Fibroblast of skin of back (primary cell): ENCODE measurements at regions not wholly inside any gene's neighbourhood (a gene's known extent, or its start where the extent isn't known, plus 50 kb on each side); places are given as distances from the start of the nearest gene placed in this dataset.

ENCODE experiments used
- DNase-seq: peaks from one replicate; pipeline ENCODE4 v3.0.0-alpha.2; 2013

DNA sequence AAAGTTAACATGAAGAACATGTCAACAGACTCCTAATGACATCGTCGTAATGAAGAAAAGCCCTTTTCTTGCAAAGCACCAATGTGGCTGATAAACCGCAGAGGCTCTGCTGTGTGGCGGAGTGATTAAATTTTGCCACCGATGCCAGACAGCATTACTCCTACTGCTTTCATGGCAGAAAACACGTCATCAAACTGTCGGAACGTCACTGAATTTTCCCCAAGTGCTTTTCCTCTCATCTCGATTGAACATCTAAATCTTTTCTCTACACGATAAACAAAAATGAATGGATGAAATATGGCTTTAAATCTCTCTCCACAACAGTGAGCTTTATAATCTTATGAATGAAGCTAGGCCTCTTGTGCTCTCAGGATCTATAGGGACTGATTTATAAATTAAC is 159.8 kb upstream of the REG3G start:
- no peak for DNase-seq

DNA sequence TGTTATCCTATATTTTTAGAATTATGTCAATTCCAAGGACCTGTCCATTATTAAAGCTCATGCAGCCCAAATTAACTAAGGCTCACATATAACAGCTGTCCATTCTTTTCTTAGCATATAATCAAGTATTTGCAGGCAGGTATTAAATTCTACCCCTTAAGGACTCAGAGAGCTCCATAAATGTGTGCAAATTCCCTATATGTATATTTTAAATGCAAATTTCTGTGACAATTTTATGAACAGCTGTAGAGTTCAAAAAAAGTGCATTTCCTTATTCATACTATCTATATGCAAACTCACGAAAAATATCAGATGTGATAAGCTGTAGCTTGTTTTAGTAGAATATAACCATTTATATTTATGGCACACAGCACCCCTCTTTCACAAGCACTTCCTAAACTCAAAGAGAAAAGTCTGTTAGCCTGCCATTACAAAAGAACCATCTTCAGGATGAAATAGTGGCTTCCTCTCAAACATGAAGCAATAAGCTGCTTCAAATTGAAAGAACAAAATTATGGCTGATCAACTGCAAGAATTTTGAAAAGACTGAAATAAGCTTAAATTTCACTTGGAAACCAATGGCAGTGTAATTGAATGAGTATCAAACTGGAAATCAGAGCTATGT is 155.0 kb upstream of the REG3G start:
- no peak for DNase-seq

DNA sequence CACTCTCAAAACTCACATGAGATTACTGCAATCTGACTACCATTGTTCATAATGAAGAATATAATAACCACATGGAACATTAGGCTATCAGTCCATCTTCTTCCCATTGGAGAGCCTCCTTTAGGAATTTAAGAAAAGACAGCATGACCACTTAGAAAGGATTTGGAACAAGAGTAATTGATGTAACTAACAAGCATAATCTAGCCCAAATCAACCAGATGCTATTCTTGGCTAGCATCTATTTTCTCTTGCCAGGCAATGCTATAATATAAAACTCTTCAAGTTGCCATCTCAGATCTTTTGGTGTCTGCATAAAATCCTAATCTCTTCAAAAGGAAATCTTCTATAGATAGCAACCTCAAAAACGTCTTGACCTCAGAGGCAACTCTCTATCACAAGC is 152.0 kb upstream of the REG3G start:
- no peak for DNase-seq

DNA sequence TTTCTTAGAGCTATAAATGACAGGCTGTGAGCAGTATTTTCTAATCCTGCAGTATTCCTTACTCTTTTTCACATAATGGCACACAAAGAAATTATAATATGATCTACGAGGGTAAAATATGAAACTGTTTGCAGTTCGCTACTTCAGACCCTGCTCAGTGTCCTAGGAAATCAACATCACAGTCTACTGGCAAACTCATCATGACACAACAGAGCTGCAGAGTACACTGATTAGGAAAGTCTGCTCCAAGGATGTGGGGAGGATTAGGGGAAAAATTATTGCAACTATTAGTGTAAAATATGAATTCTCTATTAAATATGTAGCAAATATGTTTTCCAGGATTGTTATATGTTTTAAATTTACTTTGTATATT is 149.2 kb upstream of the REG3G start:
- no peak for DNase-seq

DNA sequence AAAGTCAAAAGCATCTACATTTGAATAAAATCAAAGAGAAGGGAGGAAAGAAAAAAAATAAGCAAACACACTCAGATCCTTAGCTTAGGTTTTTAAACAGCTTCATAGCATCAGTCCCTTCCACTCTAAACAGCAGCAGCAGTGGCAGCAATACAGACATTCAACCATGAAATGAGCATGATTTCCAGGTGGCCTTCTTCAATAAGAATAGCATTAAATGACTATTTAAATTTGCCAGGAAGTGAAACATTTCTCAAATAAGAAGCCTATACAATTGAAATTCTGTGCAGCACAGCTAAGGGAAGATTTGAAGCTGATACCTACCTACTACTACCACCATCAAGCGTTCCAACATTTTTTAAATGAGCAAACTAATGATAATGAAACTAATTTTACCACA is 138.1 kb upstream of the REG3G start:
- no peak for DNase-seq

DNA sequence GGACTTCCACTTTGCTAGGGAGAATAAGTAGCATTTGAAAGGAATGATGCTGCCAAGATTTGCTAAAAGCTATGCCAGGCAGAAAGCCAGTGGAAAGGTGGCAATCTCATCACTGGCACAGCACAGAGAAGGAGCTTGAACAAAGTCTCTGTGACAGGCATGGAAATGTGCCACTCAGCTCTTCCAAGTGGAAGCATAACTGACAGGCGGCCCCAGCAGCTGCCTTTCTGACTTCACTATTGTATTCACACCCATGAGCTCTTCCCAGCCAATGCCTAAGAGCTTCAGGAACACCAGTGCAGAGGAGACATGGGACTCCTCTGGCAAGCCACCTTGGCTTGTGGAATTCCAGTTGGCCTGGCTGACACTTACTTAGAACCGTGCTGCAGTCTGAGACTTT is 134.6 kb upstream of the REG3G start:
- DNase-seq, result no peak

DNA sequence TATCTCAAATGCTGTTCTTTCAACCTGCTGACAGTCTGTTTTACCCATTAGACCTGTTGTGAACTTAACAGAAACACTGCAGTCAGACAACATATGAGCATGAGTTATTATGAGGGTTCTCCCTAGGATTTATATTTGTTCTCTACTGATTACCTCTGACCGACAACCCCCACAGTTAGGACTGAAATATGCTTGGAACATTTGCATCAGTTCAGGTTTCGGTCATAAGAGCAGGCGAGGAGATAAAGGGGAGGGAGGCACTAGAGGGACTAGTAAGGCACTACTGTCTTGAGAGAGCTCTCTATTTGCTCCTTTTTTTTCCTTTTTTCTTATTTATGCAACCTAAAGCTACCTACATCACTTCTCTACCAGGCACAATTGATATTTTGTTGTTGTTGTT is 133.2 kb upstream of the REG3G start:
- DNase-seq, result no peak

DNA sequence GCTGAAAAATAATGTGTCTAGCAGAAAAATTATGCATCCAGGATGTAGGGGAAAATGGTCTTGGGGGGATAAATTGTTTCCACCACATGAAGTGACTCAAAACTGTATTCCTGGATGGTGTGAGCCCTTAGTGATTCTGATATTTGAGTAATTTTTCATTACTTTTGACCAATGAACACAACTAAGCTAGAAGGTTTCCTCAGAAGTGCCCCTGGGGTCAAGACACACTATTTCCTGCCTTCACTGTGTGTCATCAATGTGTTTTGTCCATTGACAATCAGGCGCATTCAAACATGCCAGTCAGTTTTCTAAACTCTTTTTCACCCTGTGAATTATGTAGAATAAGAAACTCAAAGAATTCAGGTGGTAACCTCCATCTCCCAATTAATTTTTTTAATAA is 130.5 kb upstream of the REG3G start:
- no peak for DNase-seq

DNA sequence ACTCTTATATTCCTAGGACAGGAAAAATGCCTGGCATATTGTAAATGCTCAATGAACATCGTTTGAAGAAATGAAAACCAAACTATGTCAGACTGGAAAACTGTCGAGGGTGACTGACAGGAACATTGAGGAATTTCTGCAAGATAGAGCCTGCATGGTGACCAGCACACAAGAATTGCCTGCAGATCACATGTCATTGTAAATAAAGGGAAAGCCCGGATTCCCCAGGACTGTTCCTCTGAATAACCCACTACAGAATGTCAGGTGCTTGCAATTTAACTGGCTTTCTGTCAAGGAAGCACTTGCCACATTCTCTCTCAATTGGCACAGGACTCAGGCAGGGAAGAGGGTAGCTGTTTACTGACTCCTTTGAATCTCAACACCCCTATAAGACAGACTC is 129.0 kb upstream of the REG3G start:
- no peak for DNase-seq

DNA sequence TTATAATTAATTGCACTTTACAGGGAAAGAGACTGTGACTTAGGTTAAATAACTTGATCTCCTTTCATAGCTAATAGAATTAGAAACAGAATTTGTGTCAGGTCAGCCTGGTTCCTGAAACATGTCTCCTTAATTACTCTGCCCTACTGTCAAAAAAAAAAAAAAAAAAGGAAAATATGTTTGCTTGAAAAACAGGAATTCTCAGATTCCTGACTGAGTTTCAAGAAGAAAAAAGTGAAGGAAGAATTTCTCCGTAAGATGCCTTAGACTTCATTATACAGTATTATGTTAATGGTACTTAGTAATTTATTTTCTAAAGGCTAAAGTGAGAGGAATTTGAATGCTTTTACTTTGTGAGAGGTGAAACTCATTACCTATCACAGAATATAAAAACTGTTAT is 118.4 kb upstream of the REG3G start:
- DNase-seq, result no peak

DNA sequence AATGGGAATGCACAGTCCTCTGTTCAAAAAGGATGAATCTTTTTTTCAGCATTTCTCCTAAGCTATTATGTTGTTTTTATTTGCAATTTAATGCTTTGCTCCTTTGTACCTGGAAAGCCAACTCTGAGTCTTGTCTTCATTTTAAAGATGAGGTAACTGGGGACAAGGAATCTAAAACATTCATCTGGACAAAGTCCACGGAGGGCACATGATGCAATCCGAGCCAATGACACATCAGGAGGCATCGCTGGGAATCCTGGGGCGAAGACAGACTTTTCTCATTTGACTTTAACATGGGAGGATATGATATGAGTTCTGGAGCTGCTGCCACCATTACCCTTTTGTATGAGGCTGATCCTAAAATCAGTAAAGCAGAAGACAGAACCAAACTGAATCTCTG is 116.5 kb upstream of the REG3G start:
- DNase-seq, result no peak

DNA sequence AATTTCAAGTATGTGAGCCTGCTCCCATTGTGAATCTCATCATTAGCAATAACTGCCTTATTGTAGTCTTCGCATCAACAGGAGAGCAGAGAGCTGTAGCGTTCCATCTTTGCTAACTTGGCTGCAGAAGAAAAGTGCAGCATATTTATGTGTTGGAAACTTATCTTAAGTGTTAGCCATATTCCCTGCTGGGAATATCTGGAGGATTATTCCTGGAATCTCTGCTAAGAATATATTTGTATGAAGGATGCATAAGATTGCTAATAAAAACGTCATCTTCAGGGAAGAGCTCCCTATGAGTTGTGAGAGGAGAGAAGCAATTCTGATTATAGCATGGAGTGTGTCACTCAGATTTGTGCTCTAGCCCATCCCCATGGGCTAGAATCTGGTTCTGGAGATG is 115.1 kb upstream of the REG3G start:
- no peak for DNase-seq

DNA sequence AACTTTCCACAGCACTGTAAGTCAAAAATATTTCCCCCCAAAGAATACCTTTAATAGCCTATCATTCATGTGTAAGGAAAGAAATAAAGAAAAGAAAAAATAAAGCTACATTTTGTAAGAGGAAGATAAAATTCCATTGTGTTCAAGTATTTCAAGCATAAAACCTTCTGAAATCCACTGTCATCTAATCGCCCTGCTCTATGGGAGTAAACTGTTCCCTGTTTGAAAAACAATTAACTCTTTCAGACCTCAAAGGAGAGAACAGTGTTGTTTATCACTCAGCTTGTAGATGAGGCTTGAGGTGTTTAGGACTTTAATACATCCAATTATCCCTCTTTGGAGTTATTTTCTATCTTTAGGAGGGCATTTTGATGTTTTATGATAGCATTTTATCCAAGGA is 112.2 kb upstream of the REG3G start:
- no peak for DNase-seq

DNA sequence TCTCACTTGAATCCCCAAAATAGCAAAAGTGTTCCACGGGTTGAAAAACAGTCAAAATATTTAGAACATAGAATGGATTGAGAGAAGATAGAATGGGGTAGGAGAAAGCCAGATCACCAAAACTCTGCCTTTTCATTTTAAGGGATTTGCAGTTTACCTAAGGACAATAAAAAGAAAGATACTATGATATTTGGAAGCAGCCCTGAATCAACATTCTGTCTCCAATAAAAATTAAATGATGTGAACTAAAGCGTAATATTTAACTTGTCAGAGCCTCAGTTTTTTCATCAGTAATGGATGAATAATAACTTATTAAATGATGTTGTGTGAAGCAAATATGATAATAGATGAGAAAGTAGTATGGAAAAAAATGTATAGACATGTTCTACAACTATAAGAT is 100.2 kb upstream of the REG3G start:
- DNase-seq, result no peak

DNA sequence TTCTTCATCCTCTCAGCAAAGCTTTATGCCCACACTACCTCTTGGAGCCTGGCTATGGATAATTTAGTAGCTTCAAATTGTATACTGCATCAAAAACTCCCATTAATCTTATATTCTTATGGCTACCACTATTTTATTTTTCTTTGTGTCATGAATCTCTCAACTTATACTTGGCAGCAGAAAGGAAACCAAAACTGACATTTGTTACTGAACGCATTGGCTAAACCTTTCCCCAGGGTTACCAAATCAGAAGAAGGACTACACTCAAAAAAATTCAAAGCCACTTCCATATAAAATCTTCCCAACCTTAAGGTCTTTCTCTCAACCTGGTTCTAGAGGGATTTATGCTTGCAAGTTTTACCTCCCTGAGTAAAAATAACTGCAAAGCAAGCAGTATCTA is 97.0 kb upstream of the REG3G start:
- no peak for DNase-seq

DNA sequence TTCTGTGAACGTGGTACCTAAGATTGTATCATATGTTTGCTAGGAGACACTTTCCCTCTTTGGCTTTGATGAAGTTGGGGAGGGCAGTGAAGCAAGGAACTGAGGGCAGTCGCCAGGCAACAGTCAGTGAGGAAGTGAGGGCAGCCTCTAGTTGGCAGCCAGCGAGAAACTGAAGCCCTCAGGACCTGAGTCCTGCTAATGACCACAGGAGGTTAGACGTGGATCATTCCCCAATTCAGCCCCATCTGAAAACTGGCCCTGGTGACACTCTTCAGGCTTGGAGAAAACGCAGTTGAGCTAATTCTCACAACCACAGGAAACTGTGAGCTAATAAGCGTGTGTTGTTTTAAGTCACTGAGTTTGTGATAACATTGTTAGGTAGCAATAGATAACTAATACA is 84.5 kb upstream of the REG3G start:
- no peak for DNase-seq

DNA sequence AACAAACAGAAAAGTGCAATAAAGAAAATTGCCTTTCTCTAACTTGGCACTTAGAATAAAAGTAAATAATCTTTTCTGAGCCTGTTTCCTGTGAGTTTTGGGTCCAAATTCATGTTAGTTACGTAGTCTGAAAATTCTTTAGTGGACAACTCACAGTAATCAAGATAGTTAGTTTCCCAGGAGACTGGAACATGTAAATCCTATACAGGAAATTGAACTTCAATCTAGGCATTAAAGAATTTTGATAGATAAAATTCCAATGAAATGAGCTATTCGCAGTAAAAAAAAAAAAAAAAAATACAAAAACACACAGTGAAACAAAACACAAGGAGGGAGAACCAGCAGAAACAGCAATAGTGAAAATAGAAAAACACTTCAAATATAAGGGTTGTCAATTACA is 83.8 kb upstream of the REG3G start:
- peak; percentile 5 for DNase-seq

DNA sequence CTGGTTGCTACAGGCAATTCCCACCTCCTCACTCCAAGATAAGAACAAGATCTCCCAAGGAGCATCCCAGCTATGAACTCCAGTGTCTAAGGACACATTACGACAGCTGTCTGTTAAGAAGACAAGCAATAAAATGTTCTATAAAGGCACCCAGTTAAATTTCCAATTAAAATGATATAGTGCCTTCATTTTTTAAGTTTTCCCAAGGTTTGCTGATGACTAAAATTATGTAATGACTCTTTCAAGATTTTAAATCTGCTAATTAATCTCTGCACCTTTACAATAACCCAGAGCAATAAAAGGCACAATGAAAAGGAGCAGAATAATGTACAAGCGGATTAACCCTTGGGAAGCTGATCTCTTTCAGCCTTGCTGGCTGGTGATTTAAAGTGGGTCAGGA is 61.6 kb upstream of the REG3G start:
- DNase-seq, result no peak

DNA sequence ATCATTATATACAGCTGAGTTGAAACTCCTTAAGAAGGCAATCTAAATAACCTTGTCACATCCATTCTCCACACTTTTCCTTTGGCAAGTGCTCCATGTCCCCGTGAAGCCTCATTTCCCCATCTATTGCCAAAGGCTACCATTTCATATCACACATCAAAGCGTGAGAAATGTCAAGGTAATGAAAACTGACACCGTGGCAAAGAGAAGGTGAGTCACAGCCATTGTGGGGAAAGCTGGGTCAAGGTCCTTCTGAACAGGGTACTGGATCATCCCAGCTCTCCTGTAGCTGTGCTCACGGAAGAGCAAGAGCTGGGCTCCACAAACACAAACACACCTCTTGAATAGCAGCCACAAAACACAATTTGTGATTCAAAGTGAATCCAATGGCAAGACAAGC is 58.2 kb upstream of the REG3G start:
- DNase-seq, result no peak

DNA sequence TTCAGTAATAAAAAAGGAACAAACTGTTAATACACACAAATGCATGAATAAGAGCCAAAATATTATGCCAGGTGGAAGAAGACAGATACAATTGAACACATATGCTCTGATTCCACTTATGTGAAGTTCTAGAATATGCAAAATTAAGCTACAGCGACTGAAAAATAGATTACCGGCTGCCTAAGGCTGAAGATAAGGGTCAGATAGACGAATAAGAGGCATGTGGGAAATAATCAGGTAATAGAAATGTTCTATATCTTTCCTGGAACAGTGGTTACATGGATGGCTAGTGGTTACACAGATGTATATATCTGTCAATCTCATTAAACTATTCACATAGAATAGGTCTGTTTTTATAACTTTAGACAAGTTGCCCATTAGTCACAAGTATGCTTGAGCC is 51.9 kb upstream of the REG3G start:
- DNase-seq, result no peak
